HEK293 (cell line): ENCODE measurements at regions not wholly inside any gene's neighbourhood (a gene's known extent, or its start where the extent isn't known, plus 50 kb on each side); places are given as distances from the start of the nearest gene placed in this dataset.
"Not testable (repeated sequence)": the region's sequence is repeated elsewhere in the genome, so short reads cannot be mapped to it uniquely, and the experiment has no call there.

ENCODE experiments used
- CTCF ChIA-PET: fragments of 350-600 bp; formaldehyde crosslinking; extraction: SDS; loops from one replicate; lab custom pipeline; 2021; ENCODE audit warnings: antibody characterized with exemption; lab: Yijun Ruan, JAX
- POLR2A ChIA-PET: fragments of 300-600 bp; formaldehyde crosslinking; extraction: SDS; loops from one replicate; lab custom pipeline; 2020; ENCODE audit warnings: antibody characterized with exemption, inconsistent platforms; lab: Yijun Ruan, JAX
- H3K27ac ChIP-seq: fragments of 200-500 bp; sonication (Bioruptor generic); 2 replicates; pipeline ENCODE4 v1.5.1; 2014; ENCODE audit warnings: low read depth, low read length, control low read depth, inconsistent platforms; ENCODE audit errors: extremely low read depth
- H3K36me3 ChIP-seq, 2 experiments: fragments of 200-500 bp in 1 of 2; sonication (Bioruptor generic) in 1 of 2; 1 replicate in 1 of 2; 2 replicates in 1 of 2; pipeline ENCODE4 v1.5.1; 2014 to 2017; ENCODE audit warnings: inconsistent platforms in 2 of 2, low read length in 2 of 2; ENCODE audit not compliant: control insufficient read depth in 2 of 2, insufficient read depth in 1 of 2
- H3K4me1 ChIP-seq: fragments of 200-500 bp; sonication (Bioruptor generic); 2 replicates; pipeline ENCODE4 v1.5.1; 2014; ENCODE audit warnings: mild to moderate bottlenecking, low read length, inconsistent platforms; ENCODE audit not compliant: control insufficient read depth, insufficient read depth
- H3K4me3 ChIP-seq: 2 replicates; pipeline ENCODE4 v1.5.1; 2011; ENCODE audit warnings: low read depth, mild to moderate bottlenecking, control low read depth, low read length, moderate library complexity
- H3K9me3 ChIP-seq: fragments of 200-500 bp; sonication (Bioruptor generic); 2 replicates; pipeline ENCODE4 v1.5.1; 2014; ENCODE audit warnings: low read depth, low read length, inconsistent platforms; ENCODE audit not compliant: control insufficient read depth, insufficient read depth
- GLI4 ChIP-seq: fragments of 450-650 bp; formaldehyde crosslinking; IDR thresholded peaks from 2 replicates; pipeline ENCODE4 v1.5.1; 2016; ENCODE audit warnings: missing biosample characterization, missing genetic modification characterization
- MYNN ChIP-seq: fragments of 450-650 bp; formaldehyde crosslinking; IDR thresholded peaks from 2 replicates; pipeline ENCODE4 v1.5.1; 2016; ENCODE audit warnings: missing biosample characterization, missing genetic modification characterization, borderline replicate concordance
- SETDB1 ChIP-seq: IDR thresholded peaks from one replicate; pipeline ENCODE4 v1.6.1; 2017; ENCODE audit warnings: mild to moderate bottlenecking, low read length, moderate library complexity, mixed read lengths; ENCODE audit not compliant: insufficient read length
- ZFHX2 ChIP-seq: fragments of 450-650 bp; formaldehyde crosslinking; conservative IDR thresholded peaks from 2 replicates; pipeline ENCODE4 v1.5.1; 2016; ENCODE audit warnings: missing biosample characterization, missing genetic modification characterization
- ZNF133 ChIP-seq: fragments of 450-650 bp; formaldehyde crosslinking; IDR thresholded peaks from 2 replicates; pipeline ENCODE4 v1.5.1; 2016; ENCODE audit warnings: missing biosample characterization, missing genetic modification characterization
- ZNF174 ChIP-seq: fragments of 450-650 bp; formaldehyde crosslinking; IDR thresholded peaks from 2 replicates; pipeline ENCODE4 v1.5.0; 2017; ENCODE audit warnings: missing biosample characterization, mild to moderate bottlenecking, missing genetic modification characterization
- ZNF221 ChIP-seq: fragments of 450-650 bp; formaldehyde crosslinking; IDR thresholded peaks from 2 replicates; pipeline ENCODE4 v1.5.1; 2017; ENCODE audit warnings: missing biosample characterization, missing genetic modification characterization, borderline replicate concordance
- ZNF248 ChIP-seq: fragments of 450-650 bp; formaldehyde crosslinking; IDR thresholded peaks from 2 replicates; pipeline ENCODE4 v1.5.1; 2017; ENCODE audit warnings: missing biosample characterization, missing genetic modification characterization
- ZNF274 ChIP-seq, 2 experiments: fragments of 200-500 bp in 1 of 2; fragments of 450-650 bp in 1 of 2; sonication (Bioruptor generic) in 1 of 2; formaldehyde crosslinking in 1 of 2; IDR thresholded peaks; 2 replicates each; pipeline versions ENCODE4 v1.5.1 to v1.6.1; 2014 to 2016; ENCODE audit warnings: borderline replicate concordance in 1 of 2, inconsistent platforms in 1 of 2, low read length in 1 of 2, missing biosample characterization in 1 of 2, missing genetic modification characterization in 1 of 2
- ZNF394 ChIP-seq: fragments of 450-650 bp; formaldehyde crosslinking; IDR thresholded peaks from 2 replicates; pipeline ENCODE4 v1.5.1; 2016; ENCODE audit warnings: missing biosample characterization, missing genetic modification characterization, mild to moderate bottlenecking, moderate library complexity, borderline replicate concordance
- ZNF473 ChIP-seq: fragments of 450-650 bp; formaldehyde crosslinking; IDR thresholded peaks from 2 replicates; pipeline ENCODE4 v1.5.1; 2017; ENCODE audit warnings: missing biosample characterization, missing genetic modification characterization
- ZNF585B ChIP-seq: fragments of 450-650 bp; formaldehyde crosslinking; IDR thresholded peaks from 2 replicates; pipeline ENCODE4 v1.5.1; 2016; ENCODE audit warnings: missing biosample characterization, missing genetic modification characterization
- ZNF624 ChIP-seq: fragments of 450-650 bp; formaldehyde crosslinking; IDR thresholded peaks from 2 replicates; pipeline ENCODE4 v1.5.1; 2017; ENCODE audit warnings: missing biosample characterization, missing genetic modification characterization
- ZNF677 ChIP-seq: fragments of 450-650 bp; IDR thresholded peaks from 2 replicates; pipeline ENCODE4 v1.5.0; 2018; ENCODE audit warnings: missing biosample characterization, mild to moderate bottlenecking, missing genetic modification characterization, moderate library complexity
- ZNF701 ChIP-seq: fragments of 450-650 bp; formaldehyde crosslinking; IDR thresholded peaks from 2 replicates; pipeline ENCODE4 v1.5.1; 2016; ENCODE audit warnings: missing biosample characterization, missing genetic modification characterization
- TF ChIP-seq, protein P1 (sequence below): fragments of 450-650 bp; formaldehyde crosslinking; IDR thresholded peaks from 2 replicates; pipeline ENCODE4 v1.5.1; 2017; ENCODE audit warnings: missing biosample characterization, missing genetic modification characterization
- TF ChIP-seq, protein P2 (sequence below): fragments of 450-650 bp; formaldehyde crosslinking; optimal IDR thresholded peaks from 2 replicates; pipeline ENCODE3; 2016; ENCODE audit warnings: missing biosample characterization, mild to moderate bottlenecking, missing genetic modification characterization
- TF ChIP-seq, protein P3 (sequence below): fragments of 450-650 bp; formaldehyde crosslinking; IDR thresholded peaks from 2 replicates; pipeline ENCODE4 v1.5.1; 2016; ENCODE audit warnings: missing biosample characterization, missing genetic modification characterization

DNA sequence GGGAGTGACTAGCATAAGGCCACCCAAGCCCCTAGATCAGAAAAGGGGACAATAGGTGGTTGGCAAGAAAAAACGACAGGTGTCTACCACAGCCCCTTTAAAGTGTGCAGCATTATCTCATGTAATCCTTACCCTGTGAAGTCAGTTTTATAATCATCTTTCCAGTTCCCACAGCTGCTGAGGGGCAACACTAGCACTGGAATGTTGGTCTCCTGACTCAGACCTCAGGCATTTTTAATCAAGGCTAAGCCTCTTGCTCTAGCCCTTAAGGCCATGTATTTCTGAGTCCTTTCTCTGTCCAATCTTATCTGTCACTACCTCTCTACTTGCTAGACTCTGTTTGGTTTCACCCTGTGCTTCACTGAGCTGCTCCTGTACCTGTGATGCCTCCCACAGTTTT is 171.7 kb downstream of the TLE3 start (continued):
- TF ChIP-seq, protein P1, sequence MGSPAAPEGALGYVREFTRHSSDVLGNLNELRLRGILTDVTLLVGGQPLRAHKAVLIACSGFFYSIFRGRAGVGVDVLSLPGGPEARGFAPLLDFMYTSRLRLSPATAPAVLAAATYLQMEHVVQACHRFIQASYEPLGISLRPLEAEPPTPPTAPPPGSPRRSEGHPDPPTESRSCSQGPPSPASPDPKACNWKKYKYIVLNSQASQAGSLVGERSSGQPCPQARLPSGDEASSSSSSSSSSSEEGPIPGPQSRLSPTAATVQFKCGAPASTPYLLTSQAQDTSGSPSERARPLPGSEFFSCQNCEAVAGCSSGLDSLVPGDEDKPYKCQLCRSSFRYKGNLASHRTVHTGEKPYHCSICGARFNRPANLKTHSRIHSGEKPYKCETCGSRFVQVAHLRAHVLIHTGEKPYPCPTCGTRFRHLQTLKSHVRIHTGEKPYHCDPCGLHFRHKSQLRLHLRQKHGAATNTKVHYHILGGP (tag by site-specific recombination) = no peak
- no peak for TF ChIP-seq ZNF221 (tag by site-specific recombination)
- TF ChIP-seq ZNF174 (tag by site-specific recombination) = no peak
- TF ChIP-seq ZNF133 (tag by site-specific recombination) = no peak
- no peak for TF ChIP-seq GLI4 (tag by site-specific recombination)
- TF ChIP-seq ZNF394 (tag by site-specific recombination) = no peak

DNA sequence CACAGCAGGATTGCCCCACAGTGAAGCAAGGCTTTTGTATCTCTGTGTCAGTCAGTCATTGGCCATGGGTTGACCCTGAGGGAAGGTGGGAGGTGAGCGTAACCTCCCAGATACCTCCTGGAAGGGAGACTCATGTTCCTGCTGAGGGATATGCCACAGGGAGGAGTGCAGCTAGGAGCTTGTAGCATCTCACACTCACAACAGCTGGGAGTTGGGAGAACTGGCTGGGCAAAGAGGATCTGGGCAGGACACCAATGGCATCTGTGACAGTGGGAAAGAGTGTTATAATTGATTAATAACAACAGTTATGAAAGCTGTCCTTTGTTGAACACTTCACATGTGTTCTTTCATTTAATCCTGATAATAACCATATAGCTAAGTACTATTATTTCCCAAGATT is 171.0 kb downstream of the TLE3 start:
- TF ChIP-seq ZNF473 (tag by site-specific recombination) = no peak
- no peak for TF ChIP-seq ZNF274 (IDR thresholded peaks at IDR 0.05; ENCODE audit: low read length)
- no peak for TF ChIP-seq ZNF274 (tag by site-specific recombination; IDR thresholded peaks at IDR 0.05; ENCODE audit: borderline replicate concordance)
- no peak for TF ChIP-seq ZNF624 (tag by site-specific recombination)
- no peak for TF ChIP-seq ZNF677 (tag by site-specific recombination)
- no peak for TF ChIP-seq ZNF701 (tag by site-specific recombination)
- no peak for TF ChIP-seq ZFHX2 (tag by site-specific recombination)
- TF ChIP-seq, protein P2, sequence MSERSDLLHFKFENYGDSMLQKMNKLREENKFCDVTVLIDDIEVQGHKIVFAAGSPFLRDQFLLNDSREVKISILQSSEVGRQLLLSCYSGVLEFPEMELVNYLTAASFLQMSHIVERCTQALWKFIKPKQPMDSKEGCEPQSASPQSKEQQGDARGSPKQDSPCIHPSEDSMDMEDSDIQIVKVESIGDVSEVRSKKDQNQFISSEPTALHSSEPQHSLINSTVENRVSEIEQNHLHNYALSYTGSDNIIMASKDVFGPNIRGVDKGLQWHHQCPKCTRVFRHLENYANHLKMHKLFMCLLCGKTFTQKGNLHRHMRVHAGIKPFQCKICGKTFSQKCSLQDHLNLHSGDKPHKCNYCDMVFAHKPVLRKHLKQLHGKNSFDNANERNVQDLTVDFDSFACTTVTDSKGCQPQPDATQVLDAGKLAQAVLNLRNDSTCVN (tag by site-specific recombination) = no peak
- TF ChIP-seq MYNN (tag by site-specific recombination) = no peak
- TF ChIP-seq, protein P3, sequence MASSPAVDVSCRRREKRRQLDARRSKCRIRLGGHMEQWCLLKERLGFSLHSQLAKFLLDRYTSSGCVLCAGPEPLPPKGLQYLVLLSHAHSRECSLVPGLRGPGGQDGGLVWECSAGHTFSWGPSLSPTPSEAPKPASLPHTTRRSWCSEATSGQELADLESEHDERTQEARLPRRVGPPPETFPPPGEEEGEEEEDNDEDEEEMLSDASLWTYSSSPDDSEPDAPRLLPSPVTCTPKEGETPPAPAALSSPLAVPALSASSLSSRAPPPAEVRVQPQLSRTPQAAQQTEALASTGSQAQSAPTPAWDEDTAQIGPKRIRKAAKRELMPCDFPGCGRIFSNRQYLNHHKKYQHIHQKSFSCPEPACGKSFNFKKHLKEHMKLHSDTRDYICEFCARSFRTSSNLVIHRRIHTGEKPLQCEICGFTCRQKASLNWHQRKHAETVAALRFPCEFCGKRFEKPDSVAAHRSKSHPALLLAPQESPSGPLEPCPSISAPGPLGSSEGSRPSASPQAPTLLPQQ = no peak
- no peak for TF ChIP-seq ZNF248 (tag by site-specific recombination)
- TF ChIP-seq SETDB1 = no peak
- POLR2A ChIA-PET = no interaction called here
- CTCF ChIA-PET = no interaction called here

DNA sequence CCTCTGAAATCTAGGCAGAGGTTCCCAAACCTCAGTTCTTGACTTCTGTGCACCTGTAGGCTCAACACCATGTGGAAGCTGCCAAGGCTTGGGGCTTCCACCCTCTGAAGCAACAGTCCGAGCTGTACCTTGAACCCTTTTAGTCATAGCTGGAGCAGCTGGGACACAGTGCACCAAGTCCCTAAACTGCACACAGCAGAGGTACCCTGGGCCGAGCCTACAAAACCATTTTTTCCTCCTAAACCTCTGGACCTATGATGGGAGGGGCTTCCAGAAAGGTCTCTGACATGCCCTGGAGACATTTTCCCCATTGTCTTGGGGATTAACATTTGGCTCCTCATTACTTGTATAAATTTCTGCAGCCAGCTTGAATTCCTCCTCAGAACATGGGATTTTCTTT is 168.8 kb downstream of the TLE3 start:
- H3K36me3 ChIP-seq, H3K27ac ChIP-seq, H3K9me3 ChIP-seq, H3K4me3 ChIP-seq, H3K4me1 ChIP-seq, POLR2A ChIA-PET, CTCF ChIA-PET: not testable (repeated sequence)
- peak; percentile 92 for TF ChIP-seq ZNF585B (tag by site-specific recombination)

More for the DNA sequence above, 171.0 kb downstream of the TLE3 start:
- H3K27ac ChIP-seq = no peak overlapping the region
- peaks cover 7% of the 10 kb centered on the region for H3K9me3 ChIP-seq
- H3K4me3 ChIP-seq = no peak overlapping the region
- no peaks in the 10 kb centered on the region for H3K36me3 ChIP-seq
- no peaks in the 10 kb centered on the region for H3K4me1 ChIP-seq
